CD4-positive, alpha-beta T cell (primary cell): ENCODE measurements at regions not wholly inside any gene's neighbourhood (a gene's known extent, or its start where the extent isn't known, plus 50 kb on each side); places are given as distances from the start of the nearest gene placed in this dataset.

Experiments
- ATAC-seq: fragments of 200-7000 bp; cut with Tn5 transposase; one replicate; pipeline ENCODE4 v1.10.0; 2022; ENCODE audit warnings: mild to moderate bottlenecking; ENCODE audit not compliant: poor library complexity
- CTCF ChIA-PET: fragments of 350-600 bp; sonication (Branson Sonifier 250); formaldehyde crosslinking; loops from one replicate; lab custom pipeline; 2021; ENCODE audit warnings: antibody characterized with exemption, inconsistent platforms; lab: Charles Lee
- POLR2A ChIA-PET: fragments of 350-600 bp; sonication (Branson Sonifier 250); formaldehyde crosslinking; loops from one replicate; lab custom pipeline; 2021; ENCODE audit warnings: antibody characterized with exemption, inconsistent platforms; lab: Charles Lee
- DNase-seq, 14 experiments: peaks; one replicate each; pipeline ENCODE4 v3.0.0-alpha.2; 2013 to 2020; ENCODE audit warnings: mixed read lengths in 2 of 14
- H3K27ac ChIP-seq, 2 donors: one replicate each; pipeline versions ENCODE4 v1.5.1 to v1.7.0; 2013; ENCODE audit warnings: low read length in 2 of 2, low read depth in 1 of 2, mild to moderate bottlenecking in 1 of 2
- H3K27me3 ChIP-seq, 2 experiments: 1 replicate in 1 of 2; 2 replicates in 1 of 2; pipeline versions ENCODE4 v1.6.1 to v1.7.0; 2013; ENCODE audit warnings: low read length in 2 of 2, control low read depth in 1 of 2, mild to moderate bottlenecking in 1 of 2, moderate library complexity in 1 of 2; ENCODE audit not compliant: insufficient read depth in 2 of 2, control insufficient read depth in 1 of 2
- H3K36me3 ChIP-seq: one replicate; pipeline ENCODE4 v1.6.1; 2013; ENCODE audit warnings: low read length, control low read depth; ENCODE audit not compliant: insufficient read depth
- H3K4me1 ChIP-seq: one replicate; pipeline ENCODE4 v1.6.1; 2013; ENCODE audit warnings: low read length, control low read depth; ENCODE audit not compliant: insufficient read depth
- H3K4me3 ChIP-seq: one replicate; pipeline ENCODE4 v1.5.1; 2013; ENCODE audit warnings: mild to moderate bottlenecking, low read length, moderate library complexity
- H3K9me3 ChIP-seq, 2 experiments: 1 replicate in 1 of 2; 2 replicates in 1 of 2; pipeline versions ENCODE4 v1.6.1 to v1.7.0; 2013; ENCODE audit warnings: low read length in 2 of 2, mild to moderate bottlenecking in 2 of 2, control low read depth in 1 of 2, moderate library complexity in 1 of 2; ENCODE audit not compliant: control insufficient read depth in 1 of 2, insufficient read depth in 1 of 2
- H3K27ac Mint-ChIP-seq: one replicate; pipeline ENCODE4 v1.8.0; 2020; ENCODE audit warnings: mixed read lengths
- H3K27me3 Mint-ChIP-seq: one replicate; pipeline ENCODE4 v1.8.0; 2021; ENCODE audit warnings: mixed read lengths
- H3K36me3 Mint-ChIP-seq: one replicate; pipeline ENCODE4 v1.8.0; 2021; ENCODE audit warnings: low read depth, mixed read lengths
- H3K4me1 Mint-ChIP-seq: one replicate; pipeline ENCODE4 v1.8.0; 2021; ENCODE audit warnings: low read depth, mixed read lengths
- H3K4me3 Mint-ChIP-seq: one replicate; pipeline ENCODE4 v1.8.0; 2020; ENCODE audit warnings: mild to moderate bottlenecking, mixed read lengths
- H3K9me3 Mint-ChIP-seq: one replicate; pipeline ENCODE4 v1.8.0; 2020; ENCODE audit warnings: mixed read lengths
- CTCF ChIP-seq: fragments of 200-600 bp; IDR thresholded peaks from one replicate; pipeline ENCODE4 v1.8.0; 2022; ENCODE audit warnings: antibody characterized with exemption, mild to moderate bottlenecking
- intact Hi-C, 2 experiments: fragments of 100-400 bp; cut with DNase I in 1 of 2; cut with micrococcal nuclease in 1 of 2; formaldehyde crosslinking; loops; one replicate each; pipeline versions ENCODE4 v1.15.1 to v1.9.0; 2023 to 2025; cut with DNase I, micrococcal nuclease

DNA sequence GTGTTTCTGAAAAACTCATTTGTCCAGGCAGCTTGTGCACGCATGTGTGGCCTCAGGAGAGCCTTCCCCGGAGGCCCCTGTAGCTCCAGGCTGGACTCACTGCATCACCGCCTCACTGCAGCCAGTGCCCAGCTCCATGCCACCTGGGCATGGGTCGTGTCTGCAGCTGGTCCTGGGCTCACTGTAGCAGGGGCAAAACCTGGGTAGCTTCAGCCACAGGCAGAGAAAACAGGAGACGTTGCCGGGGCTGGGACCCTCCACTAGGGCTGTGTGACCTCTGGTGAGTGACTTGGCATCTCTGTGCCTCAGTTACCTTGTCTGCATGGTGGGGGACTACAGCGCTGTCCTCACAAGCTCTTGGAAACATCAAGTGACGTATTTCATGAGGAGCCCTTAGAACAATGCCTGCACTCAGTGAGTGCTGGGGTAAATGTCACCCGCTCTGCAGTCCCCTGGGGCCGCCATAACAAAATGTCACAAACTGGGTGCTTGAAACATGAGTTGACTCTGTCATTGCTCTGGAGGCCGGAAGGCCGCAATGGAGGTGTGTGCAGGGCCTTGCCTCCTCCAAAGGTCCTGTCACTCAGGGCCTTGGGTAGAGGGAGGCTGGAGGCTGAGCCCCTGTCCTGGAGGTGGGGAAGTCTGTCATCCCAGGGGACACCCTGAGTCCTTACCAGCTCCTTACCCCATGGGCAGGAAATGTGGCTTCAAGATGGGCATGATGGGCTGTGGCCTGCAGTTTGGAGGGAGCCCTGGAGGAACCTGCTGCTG is 488.7 kb downstream of the TBC1D22A start:
- Mint-ChIP-seq H3K27ac (no peak overlapping the region), H3K4me1 (no peaks in the 10 kb centered on the region), H3K36me3 (no peaks in the 10 kb centered on the region), H3K4me3 (no peak overlapping the region), H3K27me3 (peaks cover 32% of the 10 kb centered on the region), H3K9me3 (no peaks in the 10 kb centered on the region)
- no peaks in the 10 kb centered on the region for H3K4me1 ChIP-seq
- TF ChIP-seq CTCF: no peak
- H3K9me3 ChIP-seq: peaks cover 0 to 13% of the 10 kb centered on the region in 2 experiments
- intact Hi-C loops: no loop called here
- DNase-seq: no peak
- ChIA-PET POLR2A (no interaction called here), CTCF (no interaction called here)
- H3K4me3 ChIP-seq: no peak overlapping the region
- H3K36me3 ChIP-seq: no peaks in the 10 kb centered on the region
- H3K27me3 ChIP-seq: no peaks in the 10 kb centered on the region
- H3K27ac ChIP-seq: no peak overlapping the region
- no peak for ATAC-seq

DNA sequence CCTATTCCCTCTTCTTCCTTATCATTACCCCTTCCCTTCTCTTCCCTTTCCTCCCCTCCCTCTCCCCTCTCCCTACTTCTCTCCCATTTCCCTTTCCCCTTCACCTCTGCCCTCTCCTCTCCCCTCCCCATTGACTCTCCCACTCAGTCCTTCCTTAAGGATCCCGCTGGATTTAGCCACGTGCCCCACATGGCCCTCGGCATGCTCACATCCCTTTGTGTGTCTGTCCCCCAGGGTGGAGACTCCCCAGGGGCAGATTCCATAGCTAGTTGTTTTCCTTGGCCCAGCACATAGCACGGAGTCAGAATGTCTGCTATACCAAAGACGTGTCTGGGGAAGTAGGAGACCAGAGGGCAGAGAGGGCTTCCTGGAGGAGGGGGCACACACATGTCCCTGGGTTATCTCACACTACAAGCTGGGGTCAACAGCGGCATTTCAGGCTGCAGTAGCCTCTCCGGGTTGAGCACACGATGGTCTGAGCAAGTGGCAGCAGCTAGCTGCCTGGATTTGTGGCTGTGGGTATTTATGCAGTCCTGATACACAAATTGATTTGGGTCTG is 487.0 kb downstream of the TBC1D22A start:
- TF ChIP-seq CTCF: no peak
- Mint-ChIP-seq H3K9me3 (no peaks in the 10 kb centered on the region), H3K4me3 (no peak overlapping the region), H3K27me3 (peaks cover 41% of the 10 kb centered on the region), H3K4me1 (no peaks in the 10 kb centered on the region), H3K36me3 (no peaks in the 10 kb centered on the region), H3K27ac (no peak overlapping the region)
- CTCF ChIA-PET: no interaction called here
- POLR2A ChIA-PET: no interaction called here
- H3K4me1 ChIP-seq: no peaks in the 10 kb centered on the region
- H3K27ac ChIP-seq: no peak overlapping the region
- no peak for DNase-seq
- peaks cover 0 to 13% of the 10 kb centered on the region in 2 experiments for H3K9me3 ChIP-seq
- intact Hi-C loops: no loop called here
- ATAC-seq: no peak
- no peak overlapping the region for H3K4me3 ChIP-seq
- H3K27me3 ChIP-seq: peaks cover 0 to 4% of the 10 kb centered on the region in 2 experiments
- H3K36me3 ChIP-seq: no peaks in the 10 kb centered on the region

GRCh38 chr22:47248925-47249324 is 486.5 kb downstream of the TBC1D22A start:
- ATAC-seq: no peak
- Histone ChIP-seq H3K4me1 (no peaks in the 10 kb centered on the region), H3K9me3 (peaks cover 0 to 13% of the 10 kb centered on the region in 2 experiments), H3K27me3 (peaks cover under 1 to 4% of the 10 kb centered on the region in 2 experiments), H3K27ac (no peak overlapping the region), H3K36me3 (no peaks in the 10 kb centered on the region), H3K4me3 (no peak overlapping the region)
- no peak for DNase-seq
- Mint-ChIP-seq H3K9me3 (peaks cover 2% of the 10 kb centered on the region), H3K4me3 (no peak overlapping the region), H3K27ac (no peak overlapping the region), H3K27me3 (peaks cover 46% of the 10 kb centered on the region), H3K36me3 (no peaks in the 10 kb centered on the region), H3K4me1 (no peaks in the 10 kb centered on the region)
- POLR2A ChIA-PET: no interaction called here
- intact Hi-C loops: no loop called here
- CTCF ChIA-PET: no interaction called here
- no peak for TF ChIP-seq CTCF
